ENCODE measurements at regions not wholly inside any gene's neighbourhood (a gene's known extent, or its start where the extent isn't known, plus 50 kb on each side); places are given as distances from the start of the nearest gene placed in this dataset.
A peak's percentile ranks its signal among the peaks of the same experiment; 100 is the strongest.
"Not testable (repeated sequence)": the region's sequence is repeated elsewhere in the genome, so short reads cannot be mapped to it uniquely, and the experiment has no call there.

GRCh38 chr3:80753021-80753420 is 985.2 kb upstream of the ROBO1 start:
- Histone ChIP-seq H3K27me3 (ENCODE audit: insufficient read depth, low read length) (no peaks in the 10 kb centered on the region), H3K9me3 (ENCODE audit: low read length) (no peaks in the 10 kb centered on the region), H3K36me3 (ENCODE audit: insufficient read depth, low read length) (no peaks in the 10 kb centered on the region)

GRCh38 chr3:80750637-80751036 is 982.8 kb upstream of the ROBO1 start:
- H3K4me3 ChIP-seq (ENCODE audit: low read length): no peak overlapping the region
- H3K27me3 ChIP-seq (ENCODE audit: insufficient read depth, low read length): no peaks in the 10 kb centered on the region
- H3K36me3 ChIP-seq (ENCODE audit: insufficient read depth, low read length): no peaks in the 10 kb centered on the region
- H2AFZ ChIP-seq (ENCODE audit: low read depth, low read length): no peak overlapping the region
- H3K4me1 ChIP-seq (ENCODE audit: insufficient read depth, low read length): no peaks in the 10 kb centered on the region
- no peaks in the 10 kb centered on the region for H3K9me3 ChIP-seq (ENCODE audit: low read length)

More at GRCh38 chr3:80753021-80753420, 985.2 kb upstream of the ROBO1 start:
- Histone ChIP-seq H2AFZ (ENCODE audit: low read depth, low read length) (no peak overlapping the region), H3K4me1 (ENCODE audit: insufficient read depth, low read length) (no peaks in the 10 kb centered on the region), H3K4me3 (ENCODE audit: low read length) (no peak overlapping the region)

- H3K4me1 ChIP-seq (ENCODE audit: insufficient read depth, low read length): peaks cover 20% of the 10 kb centered on the region
- no peaks in the 10 kb centered on the region for H3K9me3 ChIP-seq (ENCODE audit: low read length)
- H3K4me3 ChIP-seq (ENCODE audit: low read length): no peak overlapping the region
- no peaks in the 10 kb centered on the region for H3K36me3 ChIP-seq (ENCODE audit: insufficient read depth, low read length)
- H2AFZ ChIP-seq (ENCODE audit: low read depth, low read length): peak overlapping the region; percentile 61
- H3K27me3 ChIP-seq (ENCODE audit: insufficient read depth, low read length): no peaks in the 10 kb centered on the region
Observed at GRCh38 chr3:80734920-80735319, 967.1 kb upstream of the ROBO1 start.

- peak overlapping the region; percentile 61 for H2AFZ ChIP-seq (ENCODE audit: low read depth, low read length)
- H3K4me3 ChIP-seq (ENCODE audit: low read length): no peak overlapping the region
- no peaks in the 10 kb centered on the region for H3K9me3 ChIP-seq (ENCODE audit: low read length)
- peaks cover 20% of the 10 kb centered on the region for H3K4me1 ChIP-seq (ENCODE audit: insufficient read depth, low read length)
- H3K36me3 ChIP-seq (ENCODE audit: insufficient read depth, low read length): no peaks in the 10 kb centered on the region
- no peaks in the 10 kb centered on the region for H3K27me3 ChIP-seq (ENCODE audit: insufficient read depth, low read length)
Observed at GRCh38 chr3:80734483-80734882, 966.7 kb upstream of the ROBO1 start.

- Histone ChIP-seq H3K4me3 (ENCODE audit: low read length) (no peak overlapping the region), H3K4me1 (ENCODE audit: insufficient read depth, low read length) (peaks cover 20% of the 10 kb centered on the region), H3K27me3 (ENCODE audit: insufficient read depth, low read length) (no peaks in the 10 kb centered on the region), H2AFZ (ENCODE audit: low read depth, low read length) (peak overlapping the region; percentile 61), H3K9me3 (ENCODE audit: low read length) (no peaks in the 10 kb centered on the region), H3K36me3 (ENCODE audit: insufficient read depth, low read length) (no peaks in the 10 kb centered on the region)
Observed at GRCh38 chr3:80733522-80734176, 965.9 kb upstream of the ROBO1 start.

GRCh38 chr3:80727561-80727960 is 959.8 kb upstream of the ROBO1 start:
- not testable (repeated sequence) for H2AFZ ChIP-seq (ENCODE audit: low read depth, low read length); H3K4me1 ChIP-seq (ENCODE audit: insufficient read depth, low read length); H3K36me3 ChIP-seq (ENCODE audit: insufficient read depth, low read length); H3K27me3 ChIP-seq (ENCODE audit: insufficient read depth, low read length); H3K4me3 ChIP-seq (ENCODE audit: low read length); H3K9me3 ChIP-seq (ENCODE audit: low read length)

GRCh38 chr3:80709597-80710322 is 942.0 kb upstream of the ROBO1 start:
- H2AFZ ChIP-seq (ENCODE audit: low read depth, low read length); H3K27me3 ChIP-seq (ENCODE audit: insufficient read depth, low read length); H3K4me3 ChIP-seq (ENCODE audit: low read length); H3K9me3 ChIP-seq (ENCODE audit: low read length); H3K4me1 ChIP-seq (ENCODE audit: insufficient read depth, low read length); H3K36me3 ChIP-seq (ENCODE audit: insufficient read depth, low read length): not testable (repeated sequence)

GRCh38 chr3:80705290-80705689 is 937.5 kb upstream of the ROBO1 start:
- H3K4me1 ChIP-seq (ENCODE audit: insufficient read depth, low read length): no peaks in the 10 kb centered on the region
- H3K27me3 ChIP-seq (ENCODE audit: insufficient read depth, low read length): no peaks in the 10 kb centered on the region
- H2AFZ ChIP-seq (ENCODE audit: low read depth, low read length): no peak overlapping the region
- H3K4me3 ChIP-seq (ENCODE audit: low read length): no peak overlapping the region
- H3K36me3 ChIP-seq (ENCODE audit: insufficient read depth, low read length): no peaks in the 10 kb centered on the region
- H3K9me3 ChIP-seq (ENCODE audit: low read length): peaks cover 2% of the 10 kb centered on the region

GRCh38 chr3:80701349-80701748 is 933.6 kb upstream of the ROBO1 start:
- H3K9me3 ChIP-seq (ENCODE audit: low read length): peaks cover 2% of the 10 kb centered on the region
- no peak overlapping the region for H2AFZ ChIP-seq (ENCODE audit: low read depth, low read length)
- no peaks in the 10 kb centered on the region for H3K36me3 ChIP-seq (ENCODE audit: insufficient read depth, low read length)
- no peaks in the 10 kb centered on the region for H3K27me3 ChIP-seq (ENCODE audit: insufficient read depth, low read length)
- H3K4me1 ChIP-seq (ENCODE audit: insufficient read depth, low read length): no peaks in the 10 kb centered on the region
- H3K4me3 ChIP-seq (ENCODE audit: low read length): no peak overlapping the region

GRCh38 chr3:80697291-80697690 is 929.5 kb upstream of the ROBO1 start:
- Histone ChIP-seq H3K4me3 (ENCODE audit: low read length) (no peak overlapping the region), H2AFZ (ENCODE audit: low read depth, low read length) (no peak overlapping the region), H3K36me3 (ENCODE audit: insufficient read depth, low read length) (no peaks in the 10 kb centered on the region), H3K27me3 (ENCODE audit: insufficient read depth, low read length) (no peaks in the 10 kb centered on the region), H3K4me1 (ENCODE audit: insufficient read depth, low read length) (no peaks in the 10 kb centered on the region), H3K9me3 (ENCODE audit: low read length) (no peaks in the 10 kb centered on the region)

- H3K4me3 ChIP-seq (ENCODE audit: low read length): no peak overlapping the region
- H3K27me3 ChIP-seq (ENCODE audit: insufficient read depth, low read length): no peaks in the 10 kb centered on the region
- H2AFZ ChIP-seq (ENCODE audit: low read depth, low read length): no peak overlapping the region
- no peaks in the 10 kb centered on the region for H3K4me1 ChIP-seq (ENCODE audit: insufficient read depth, low read length)
- H3K9me3 ChIP-seq (ENCODE audit: low read length): no peaks in the 10 kb centered on the region
- H3K36me3 ChIP-seq (ENCODE audit: insufficient read depth, low read length): no peaks in the 10 kb centered on the region
Observed at GRCh38 chr3:80696280-80696679, 928.5 kb upstream of the ROBO1 start.

- H3K4me1 ChIP-seq (ENCODE audit: insufficient read depth, low read length): no peaks in the 10 kb centered on the region
Observed at GRCh38 chr3:80688814-80689213, 921.0 kb upstream of the ROBO1 start.

GRCh38 chr3:80682951-80683350 is 915.2 kb upstream of the ROBO1 start:
- no peaks in the 10 kb centered on the region for H3K36me3 ChIP-seq (ENCODE audit: insufficient read depth, low read length)
- H3K27me3 ChIP-seq (ENCODE audit: insufficient read depth, low read length): no peaks in the 10 kb centered on the region
- no peak overlapping the region for H2AFZ ChIP-seq (ENCODE audit: low read depth, low read length)
- no peaks in the 10 kb centered on the region for H3K9me3 ChIP-seq (ENCODE audit: low read length)
- no peak overlapping the region for H3K4me3 ChIP-seq (ENCODE audit: low read length)
- no peaks in the 10 kb centered on the region for H3K4me1 ChIP-seq (ENCODE audit: insufficient read depth, low read length)

More at GRCh38 chr3:80688814-80689213, 921.0 kb upstream of the ROBO1 start:
- Histone ChIP-seq H3K4me3 (ENCODE audit: low read length) (no peak overlapping the region), H3K36me3 (ENCODE audit: insufficient read depth, low read length) (no peaks in the 10 kb centered on the region), H3K27me3 (ENCODE audit: insufficient read depth, low read length) (no peaks in the 10 kb centered on the region), H2AFZ (ENCODE audit: low read depth, low read length) (no peak overlapping the region), H3K9me3 (ENCODE audit: low read length) (no peaks in the 10 kb centered on the region)
